Skeletal muscle cell (primary cell): ENCODE measurements at regions not wholly inside any gene's neighbourhood (a gene's known extent, or its start where the extent isn't known, plus 50 kb on each side); places are given as distances from the start of the nearest gene placed in this dataset.

Source experiments
- DNase-seq: peaks from one replicate; pipeline ENCODE4 v3.0.0-alpha.2; 2010; ENCODE audit warnings: low read depth
- H3K4me3 ChIP-seq: 2 replicates; pipeline ENCODE4 v1.5.1; 2011; ENCODE audit warnings: low read depth, mild to moderate bottlenecking, control low read depth, low read length, moderate library complexity

GRCh38 chr3:67704322-67704721 is 49.9 kb upstream of the SUCLG2 start:
- no peak overlapping the region for H3K4me3 ChIP-seq
- no peak for DNase-seq
